WTC11 (cell line): ENCODE measurements at regions not wholly inside any gene's neighbourhood (a gene's known extent, or its start where the extent isn't known, plus 50 kb on each side); places are given as distances from the start of the nearest gene placed in this dataset.

Experiments used
- ATAC-seq: fragments of 200-7000 bp; cut with Tn5 transposase; 2 replicates; pipeline ENCODE4 v1.10.0; 2021; ENCODE audit warnings: mild to moderate bottlenecking, moderate library complexity
- CTCF ChIA-PET: fragments of 300-600 bp; sonication (Branson Sonifier 250); formaldehyde crosslinking; loops from one replicate; lab custom pipeline; 2021; ENCODE audit warnings: antibody characterized with exemption; lab: Charles Lee
- POLR2A ChIA-PET: fragments of 350-600 bp; sonication (Branson Sonifier 250); formaldehyde crosslinking; loops from one replicate; lab custom pipeline; 2021; ENCODE audit warnings: antibody characterized with exemption; lab: Charles Lee
- DNase-seq: peaks from one replicate; pipeline ENCODE4 v3.0.0; 2021; ENCODE audit warnings: low spot score
- H3K27ac Mint-ChIP-seq: 2 replicates; pipeline ENCODE4 v1.8.0; 2021; ENCODE audit warnings: mixed read lengths
- H3K27me3 Mint-ChIP-seq: 2 replicates; pipeline ENCODE4 v1.8.0; 2021; ENCODE audit warnings: low read depth, mild to moderate bottlenecking, moderate library complexity, mixed read lengths
- H3K36me3 Mint-ChIP-seq: 2 replicates; pipeline ENCODE4 v1.8.0; 2021; ENCODE audit warnings: mixed read lengths
- H3K4me1 Mint-ChIP-seq: 2 replicates; pipeline ENCODE4 v1.8.0; 2022; ENCODE audit warnings: mixed read lengths
- H3K4me3 Mint-ChIP-seq: 2 replicates; pipeline ENCODE4 v1.8.0; 2021; ENCODE audit warnings: mild to moderate bottlenecking, moderate library complexity, mixed read lengths
- H3K9me3 Mint-ChIP-seq: 2 replicates; pipeline ENCODE4 v1.8.0; 2021; ENCODE audit warnings: mixed read lengths
- AR ChIP-seq: fragments of 250-450 bp; sonication (Bioruptor Pico); IDR thresholded peaks from 2 replicates; pipeline ENCODE4 v1.9.0; 2021; ENCODE audit warnings: mild to moderate bottlenecking
- ARID4B ChIP-seq: sonication (generic); formaldehyde crosslinking; IDR thresholded peaks from 2 replicates; pipeline ENCODE4 v1.8.0; 2023; ENCODE audit warnings: missing genetic modification reagents, mild to moderate bottlenecking, borderline replicate concordance
- ATF1 ChIP-seq: sonication (generic); formaldehyde crosslinking; IDR thresholded peaks from 2 replicates; pipeline ENCODE4 v1.8.1; 2023; ENCODE audit warnings: mild to moderate bottlenecking, moderate library complexity, missing genetic modification reagents
- ESRRA ChIP-seq: sonication (generic); formaldehyde crosslinking; IDR thresholded peaks from 2 replicates; pipeline ENCODE4 v1.8.1; 2022; ENCODE audit warnings: mild to moderate bottlenecking, missing genetic modification reagents, borderline replicate concordance
- JUN ChIP-seq: sonication (generic); formaldehyde crosslinking; IDR thresholded peaks from 2 replicates; pipeline ENCODE4 v1.8.0; 2023; ENCODE audit warnings: mild to moderate bottlenecking, missing genetic modification reagents
- MXD4 ChIP-seq: fragments of 250-450 bp; sonication (Bioruptor Pico); IDR thresholded peaks from 2 replicates; pipeline ENCODE4 v1.8.0; 2021; ENCODE audit warnings: mild to moderate bottlenecking, moderate library complexity, borderline replicate concordance
- NFE2L1 ChIP-seq: sonication (generic); formaldehyde crosslinking; IDR thresholded peaks from 2 replicates; pipeline ENCODE4 v1.8.1; 2023; ENCODE audit warnings: missing genetic modification reagents
- OVOL2 ChIP-seq: fragments of 250-450 bp; sonication (Bioruptor Pico); IDR thresholded peaks from 2 replicates; pipeline ENCODE4 v1.9.0; 2021; ENCODE audit warnings: mild to moderate bottlenecking, borderline replicate concordance
- PRRX2 ChIP-seq: fragments of 250-450 bp; sonication (Bioruptor Pico); IDR thresholded peaks from 2 replicates; pipeline ENCODE4 v1.8.0; 2021; ENCODE audit warnings: mild to moderate bottlenecking
- SOX15 ChIP-seq: fragments of 250-450 bp; sonication (Bioruptor Pico); IDR thresholded peaks from 2 replicates; pipeline ENCODE4 v1.9.0; 2021; ENCODE audit warnings: mild to moderate bottlenecking
- TP53 ChIP-seq: sonication (generic); formaldehyde crosslinking; IDR thresholded peaks from 2 replicates; pipeline ENCODE4 v1.8.1; 2023; ENCODE audit warnings: mild to moderate bottlenecking, missing genetic modification reagents
- ZBTB43 ChIP-seq: sonication (generic); formaldehyde crosslinking; IDR thresholded peaks from 2 replicates; pipeline ENCODE4 v1.8.1; 2023; ENCODE audit warnings: mild to moderate bottlenecking, missing genetic modification reagents

- Mint-ChIP-seq H3K9me3 (no peaks in the 10 kb centered on the region), H3K36me3 (no peaks in the 10 kb centered on the region), H3K4me1 (no peaks in the 10 kb centered on the region), H3K27ac (no peak overlapping the region), H3K27me3 (no peaks in the 10 kb centered on the region; the same call in 1 of the 2 replicates), H3K4me3 (no peak overlapping the region)
- DNase-seq (no peak), ATAC-seq (no peak)
- TF ChIP-seq MXD4 (no peak), SOX15 (CRISPR knock-in tag) (no peak), PRRX2 (CRISPR knock-in tag) (no peak), ARID4B (CRISPR knock-in tag) (no peak), OVOL2 (no peak), TP53 (CRISPR knock-in tag) (no peak), JUN (no peak), NFE2L1 (no peak)
- ChIA-PET POLR2A (no interaction called here), CTCF (interaction anchor here (0.6 kb wide), 1 partner anchor 19 kb away, joined by 3 read pairs; no protein-coding TSS in a partner anchor)
Measured at GRCh38 chr15:70171256-70171886, 73.7 kb upstream of the TLE3 start.

GRCh38 chr15:70170096-70170699 lies 72.5 kb upstream of the TLE3 start:
- CTCF ChIA-PET, result interaction anchor here (1.3 kb wide), 1 partner anchor 69 kb away, joined by 3 read pairs; no protein-coding TSS in a partner anchor
- no peak for DNase-seq

More at GRCh38 chr15:70170096-70170699, 72.5 kb upstream of the TLE3 start:
- Mint-ChIP-seq H3K36me3 (no peaks in the 10 kb centered on the region), H3K4me1 (peaks cover 9% of the 10 kb centered on the region), H3K9me3 (no peaks in the 10 kb centered on the region), H3K4me3 (no peak overlapping the region), H3K27ac (no peak overlapping the region), H3K27me3 (no peaks in the 10 kb centered on the region; the same call in 1 of the 2 replicates)
- ATAC-seq, result no peak
- TF ChIP-seq AR (CRISPR knock-in tag) (no peak), ATF1 (CRISPR knock-in tag) (no peak), ZBTB43 (no peak), ESRRA (CRISPR knock-in tag) (no peak)
- POLR2A ChIA-PET, result no interaction called here
